GM12878 (cell line): ENCODE measurements at regions not wholly inside any gene's neighbourhood (a gene's known extent, or its start where the extent isn't known, plus 50 kb on each side); places are given as distances from the start of the nearest gene placed in this dataset.

ENCODE experiments used
- ATAC-seq: fragments of 200-7000 bp; cut with Tn5 transposase; 3 replicates; pipeline ENCODE4 v1.9.1; 2020; ENCODE audit warnings: mild to moderate bottlenecking, moderate library complexity
- BruUV-seq: library from RNA; stranded (reverse); fragments of 400-500 nt; replicated peaks from 2 replicates; lab custom pipeline; 2021; lab: Mats Ljungman, UMichigan
- CTCF ChIA-PET: fragments of 300-600 bp; sonication (Branson Sonifier 250); formaldehyde crosslinking; extraction: SDS; loops from one replicate; lab custom pipeline; 2021; ENCODE audit warnings: inconsistent platforms; lab: Yijun Ruan, JAX
- POLR2A ChIA-PET: fragments of 350-600 bp; formaldehyde crosslinking; extraction: SDS; loops from one replicate; lab custom pipeline; 2021; ENCODE audit warnings: inconsistent platforms; lab: Charles Lee
- RAD21 ChIA-PET: fragments of 300-600 bp; sonication (Branson Sonifier 250); formaldehyde crosslinking; loops from one replicate; lab custom pipeline; 2023; ENCODE audit warnings: antibody characterized with exemption; ENCODE audit not compliant: unreplicated experiment; lab: Charles Lee
- SMC1A ChIA-PET: fragments of 300-600 bp; sonication (Branson Sonifier 250); formaldehyde crosslinking; loops from one replicate; lab custom pipeline; 2023; ENCODE audit not compliant: unreplicated experiment, uncharacterized antibody; lab: Charles Lee
- DNase-seq: peaks from one replicate; pipeline ENCODE4 v3.0.0-alpha.2; 2011; ENCODE audit warnings: low read depth, low spot score
- FAIRE-seq: peaks from 3 replicates; lab custom pipeline; 2011; peaks lifted over from hg19 to GRCh38; lab: Jason Lieb, UNC
- H2AFZ ChIP-seq: 2 replicates; pipeline ENCODE4 v1.6.0; 2011; ENCODE audit warnings: low read depth, low read length, control low read depth; ENCODE audit not compliant: control insufficient read depth
- H3K27ac ChIP-seq: 2 replicates; pipeline ENCODE4 v1.5.1; 2011; ENCODE audit warnings: control low read depth; ENCODE audit not compliant: control insufficient read depth, insufficient read depth
- H3K27me3 ChIP-seq, 2 experiments: replicated peaks in 1 of 2; 2 replicates each; pipeline versions ENCODE4 v1.6.0 to v1.6.1; 2011; ENCODE audit warnings: low read length in 1 of 2; ENCODE audit not compliant: control insufficient read depth in 2 of 2, insufficient read depth in 2 of 2
- H3K36me3 ChIP-seq, 2 experiments: 2 replicates each; pipeline ENCODE4 v1.5.1; 2011; ENCODE audit warnings: low read length in 1 of 2; ENCODE audit not compliant: control insufficient read depth in 2 of 2, insufficient read depth in 2 of 2
- H3K4me1 ChIP-seq: 2 replicates; pipeline ENCODE4 v1.6.1; 2011; ENCODE audit warnings: mild to moderate bottlenecking, low read length, moderate library complexity, mixed read lengths; ENCODE audit not compliant: control insufficient read depth, insufficient read depth
- H3K4me2 ChIP-seq: 2 replicates; pipeline ENCODE4 v1.6.0; 2011; ENCODE audit warnings: control low read depth; ENCODE audit not compliant: control insufficient read depth, insufficient read depth
- H3K4me3 ChIP-seq: fragments of 200-600 bp; sonication (generic); 2 replicates; pipeline ENCODE4 v1.5.1; 2016
- H3K79me2 ChIP-seq: 2 replicates; pipeline ENCODE4 v1.6.0; 2011; ENCODE audit warnings: low read length; ENCODE audit not compliant: control insufficient read depth, insufficient read depth
- H3K9ac ChIP-seq: 2 replicates; pipeline ENCODE4 v1.8.0; 2011; ENCODE audit warnings: low read length, control low read depth, mixed read lengths; ENCODE audit not compliant: control insufficient read depth, insufficient read depth
- H3K9me3 ChIP-seq: replicated peaks from 3 replicates; pipeline ENCODE4 v1.5.1; 2011; ENCODE audit warnings: mild to moderate bottlenecking, low read length; ENCODE audit not compliant: control insufficient read depth, insufficient read depth
- H4K20me1 ChIP-seq: 2 replicates; pipeline ENCODE4 v1.6.0; 2011; ENCODE audit not compliant: control insufficient read depth, insufficient read depth
- ATF3 ChIP-seq: IDR thresholded peaks from 2 replicates; pipeline ENCODE4 v1.6.1; 2011; ENCODE audit warnings: low read depth, mild to moderate bottlenecking, low read length, moderate library complexity, borderline replicate concordance; ENCODE audit errors: extremely low read depth
- CBX5 ChIP-seq: sonication (generic); IDR thresholded peaks from 2 replicates; pipeline ENCODE4 v1.6.1; 2016; ENCODE audit warnings: low read depth, moderate library complexity, mild to moderate bottlenecking, inconsistent platforms
- CREB1 ChIP-seq: IDR thresholded peaks from 2 replicates; pipeline ENCODE4 v1.6.1; 2012; ENCODE audit warnings: low read depth, mild to moderate bottlenecking, inconsistent platforms
- IKZF1 ChIP-seq: fragments of 450-650 bp; conservative IDR thresholded peaks from 2 replicates; pipeline ENCODE4 v1.6.1; 2017; ENCODE audit warnings: antibody characterized with exemption, mild to moderate bottlenecking
- PAX8 ChIP-seq: fragments of 450-650 bp; IDR thresholded peaks from 2 replicates; pipeline ENCODE4 v1.6.1; 2017; ENCODE audit warnings: mild to moderate bottlenecking, moderate library complexity
- SMAD5 ChIP-seq: IDR thresholded peaks from 2 replicates; pipeline ENCODE4 v1.6.1; 2016; ENCODE audit warnings: antibody characterized with exemption, low read depth
- SMARCA5 ChIP-seq: fragments of 450-650 bp; IDR thresholded peaks from 2 replicates; pipeline ENCODE4 v1.6.1; 2017; ENCODE audit warnings: mild to moderate bottlenecking
- YBX1 ChIP-seq: fragments of 450-650 bp; IDR thresholded peaks from 2 replicates; pipeline ENCODE4 v1.6.1; 2016; ENCODE audit warnings: antibody characterized with exemption
- ZNF207 ChIP-seq: fragments of 450-650 bp; IDR thresholded peaks from 2 replicates; pipeline ENCODE4 v1.6.1; 2014; ENCODE audit warnings: antibody characterized with exemption, mild to moderate bottlenecking, borderline replicate concordance
- WGBS: methylation state at CpG from one replicate; pipeline ENCODE4 v1.1.6; 2016; ENCODE audit warnings: low lambda C conversion rate; ENCODE audit not compliant: insufficient replicate concordance, insufficient coverage; ENCODE audit errors: missing lambda C conversion rate; 5-methylcytosine and 5-hydroxymethylcytosine counted together
- in situ Hi-C: fragments of 300-500 bp; cut with MboI; formaldehyde crosslinking; loops from 9 replicates; pipeline ENCODE4 v1.14.3; 2018; ENCODE audit warnings: mixed read lengths
- intact Hi-C: fragments of 100-400 bp; cut with micrococcal nuclease; formaldehyde crosslinking; loops from one replicate; pipeline ENCODE4 v1.14.2; 2022; ENCODE audit not compliant: unreplicated experiment
- TF ChIP-seq, protein P1 (sequence below): fragments of 450-650 bp; formaldehyde crosslinking; IDR thresholded peaks from 2 replicates; pipeline ENCODE4 v1.4.0; 2020; ENCODE audit warnings: mild to moderate bottlenecking, moderate library complexity

GRCh38 chr9:96158909-96159575, 142.9 kb downstream of the HSD17B3 start:
- Histone ChIP-seq H3K9me3 (no peaks in the 10 kb centered on the region; the same call in 2 of the 3 replicates), H3K79me2 (no peaks in the 10 kb centered on the region), H3K4me3 (no peak overlapping the region), H3K27ac (no peak overlapping the region), H3K4me1 (peaks cover 8% of the 10 kb centered on the region), H3K9ac (no peak overlapping the region), H3K27me3 (no peaks in the 10 kb centered on the region), H2AFZ (no peak overlapping the region), H3K36me3 (no peaks in the 10 kb centered on the region), H4K20me1 (no peaks in the 10 kb centered on the region), H3K4me2 (no peak overlapping the region)
- CTCF ChIA-PET, result interaction anchor here (0.6 kb wide), 1 partner anchor 508 kb away, joined by 4 read pairs; no protein-coding TSS in a partner anchor
- in situ Hi-C loops (no loop called here), intact Hi-C loops (no loop called here)
- no TSS peak for BruUV-seq
- SMC1A ChIA-PET, result no interaction called here
- RAD21 ChIA-PET, result no interaction called here
- 19% methylated on average over 9 of the region's 9 CpGs for WGBS
- TF ChIP-seq ATF3 (no peak), SMARCA5 (no peak), YBX1 (no peak), CREB1 (no peak), IKZF1 (no peak), ZNF207 (no peak)
- DNase-seq (no peak), ATAC-seq (no peak), FAIRE-seq (no peak)
- POLR2A ChIA-PET, result no interaction called here

GRCh38 chr9:96158147-96158546, 143.8 kb downstream of the HSD17B3 start:
- no peak overlapping the region for H3K9ac ChIP-seq
- no peak overlapping the region for H3K4me2 ChIP-seq
- ChIA-PET RAD21 (no interaction called here), SMC1A (interaction anchor here (1.5 kb wide), 1 partner anchor 9 kb away, joined by 4 read pairs; no protein-coding TSS in a partner anchor), POLR2A (no interaction called here), CTCF (no interaction called here)
- no peaks in the 10 kb centered on the region for H3K36me3 ChIP-seq
- H3K79me2 ChIP-seq, result no peaks in the 10 kb centered on the region
- TF ChIP-seq, protein P1, sequence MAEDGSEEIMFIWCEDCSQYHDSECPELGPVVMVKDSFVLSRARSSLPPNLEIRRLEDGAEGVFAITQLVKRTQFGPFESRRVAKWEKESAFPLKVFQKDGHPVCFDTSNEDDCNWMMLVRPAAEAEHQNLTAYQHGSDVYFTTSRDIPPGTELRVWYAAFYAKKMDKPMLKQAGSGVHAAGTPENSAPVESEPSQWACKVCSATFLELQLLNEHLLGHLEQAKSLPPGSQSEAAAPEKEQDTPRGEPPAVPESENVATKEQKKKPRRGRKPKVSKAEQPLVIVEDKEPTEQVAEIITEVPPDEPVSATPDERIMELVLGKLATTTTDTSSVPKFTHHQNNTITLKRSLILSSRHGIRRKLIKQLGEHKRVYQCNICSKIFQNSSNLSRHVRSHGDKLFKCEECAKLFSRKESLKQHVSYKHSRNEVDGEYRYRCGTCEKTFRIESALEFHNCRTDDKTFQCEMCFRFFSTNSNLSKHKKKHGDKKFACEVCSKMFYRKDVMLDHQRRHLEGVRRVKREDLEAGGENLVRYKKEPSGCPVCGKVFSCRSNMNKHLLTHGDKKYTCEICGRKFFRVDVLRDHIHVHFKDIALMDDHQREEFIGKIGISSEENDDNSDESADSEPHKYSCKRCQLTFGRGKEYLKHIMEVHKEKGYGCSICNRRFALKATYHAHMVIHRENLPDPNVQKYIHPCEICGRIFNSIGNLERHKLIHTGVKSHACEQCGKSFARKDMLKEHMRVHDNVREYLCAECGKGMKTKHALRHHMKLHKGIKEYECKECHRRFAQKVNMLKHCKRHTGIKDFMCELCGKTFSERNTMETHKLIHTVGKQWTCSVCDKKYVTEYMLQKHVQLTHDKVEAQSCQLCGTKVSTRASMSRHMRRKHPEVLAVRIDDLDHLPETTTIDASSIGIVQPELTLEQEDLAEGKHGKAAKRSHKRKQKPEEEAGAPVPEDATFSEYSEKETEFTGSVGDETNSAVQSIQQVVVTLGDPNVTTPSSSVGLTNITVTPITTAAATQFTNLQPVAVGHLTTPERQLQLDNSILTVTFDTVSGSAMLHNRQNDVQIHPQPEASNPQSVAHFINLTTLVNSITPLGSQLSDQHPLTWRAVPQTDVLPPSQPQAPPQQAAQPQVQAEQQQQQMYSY, result no peak
- TF ChIP-seq SMAD5, result no peak
- no peak for TF ChIP-seq CBX5
- no peak for TF ChIP-seq PAX8
- no peak overlapping the region for H2AFZ ChIP-seq
- BruUV-seq, result no TSS peak
- intact Hi-C loops (no loop called here), in situ Hi-C loops (no loop called here)
- no peaks in the 10 kb centered on the region for H3K27me3 ChIP-seq
- ATAC-seq (no peak), DNase-seq (no peak), FAIRE-seq (no peak)
- 63% methylated on average over 8 of the region's 8 CpGs for WGBS
- no peaks in the 10 kb centered on the region for H4K20me1 ChIP-seq
- no peak overlapping the region for H3K4me3 ChIP-seq
- H3K27ac ChIP-seq, result no peak overlapping the region
- peaks cover 8% of the 10 kb centered on the region for H3K4me1 ChIP-seq
- H3K9me3 ChIP-seq, result no peaks in the 10 kb centered on the region; the same call in 2 of the 3 replicates
